Head of caudate nucleus (tissue), 42 donors: ENCODE measurements at regions not wholly inside any gene's neighbourhood (a gene's known extent, or its start where the extent isn't known, plus 50 kb on each side); places are given as distances from the start of the nearest gene placed in this dataset.

Experiments used
- DNase-seq, 42 donors: peaks; one replicate each; pipeline versions ENCODE4 v3.0.0 to v3.0.0-alpha.2; 2020 to 2021; ENCODE audit warnings: mixed read lengths in 7 of 42
- intact Hi-C: fragments of 100-400 bp; cut with DNase I; formaldehyde crosslinking; loops from one replicate; pipeline ENCODE4 v1.15.0; 2022

DNA sequence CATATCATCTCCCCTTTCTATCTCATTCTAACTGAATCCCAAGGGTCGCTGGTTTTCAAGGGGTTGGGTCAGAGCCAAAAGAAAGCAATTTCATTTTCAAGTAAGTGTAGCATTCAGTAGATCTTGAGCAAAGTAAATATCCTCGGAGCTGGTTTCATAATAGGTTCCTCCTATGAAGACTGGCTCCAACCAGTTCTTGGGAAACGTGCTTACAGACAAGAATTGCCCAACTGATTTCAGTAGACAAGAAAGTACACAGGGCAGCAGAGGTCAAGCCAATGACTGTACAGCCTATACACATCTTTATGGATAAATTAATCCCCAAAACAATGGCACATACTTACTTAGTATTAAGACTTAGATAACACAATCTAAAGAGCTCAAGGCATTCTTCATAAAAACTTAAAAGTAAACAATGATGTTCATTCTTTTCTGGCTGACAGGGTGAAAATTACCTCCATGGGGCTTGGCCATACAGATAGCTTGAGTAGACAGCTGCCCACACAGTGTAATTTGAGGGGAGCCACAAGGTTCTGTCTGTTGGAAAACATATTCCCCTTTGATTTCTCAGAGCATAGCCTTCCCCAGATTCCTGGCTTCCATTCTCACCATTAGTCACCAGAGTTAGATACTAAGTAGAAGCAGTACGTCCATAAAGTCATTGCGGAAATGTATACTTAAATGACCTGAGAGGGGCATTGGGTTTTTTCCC is 163.9 kb downstream of the ARRDC3 start:
- peak in 6 of 42 donors; percentile 5 to 37 (median 14) for DNase-seq
- intact Hi-C loops, result no loop called here

DNA sequence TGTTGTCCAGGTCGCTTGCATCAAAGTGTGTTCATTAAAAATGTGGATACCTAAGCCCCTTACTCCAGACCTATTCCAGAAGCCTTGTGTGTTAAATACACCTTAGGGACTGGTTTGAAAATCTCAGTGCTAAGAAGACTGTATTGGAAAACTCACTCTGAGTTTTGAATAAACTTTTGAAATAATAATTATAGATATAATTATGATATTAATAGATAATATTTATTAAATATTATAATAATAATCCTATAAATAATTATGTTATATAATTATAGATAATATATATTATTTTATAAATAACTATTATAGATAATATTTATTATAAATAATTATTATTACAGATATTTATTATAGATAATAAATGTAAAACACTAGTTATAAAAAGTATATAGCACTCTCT is 165.3 kb downstream of the ARRDC3 start:
- DNase-seq, result no peak
- intact Hi-C loops, result no loop called here

DNA sequence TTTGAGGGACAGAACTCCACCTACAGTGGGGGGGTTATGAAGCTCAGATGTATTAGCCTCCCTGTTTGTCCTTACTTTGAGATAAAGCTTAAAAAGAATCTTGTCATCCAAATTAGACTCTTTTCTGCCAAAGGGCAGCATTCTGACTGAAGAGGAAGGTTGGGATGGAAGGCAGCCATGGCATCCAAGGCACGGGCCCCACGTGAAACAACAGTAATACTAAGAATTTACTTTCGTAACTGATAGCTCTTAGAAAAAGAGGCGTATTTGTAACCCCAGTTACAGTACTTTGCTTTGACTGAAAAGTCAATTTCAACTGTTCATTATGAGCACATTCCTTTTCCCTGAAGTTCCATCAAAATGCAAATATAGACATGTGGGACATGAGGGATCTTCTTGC is 168.5 kb downstream of the ARRDC3 start:
- intact Hi-C loops, result no loop called here
- DNase-seq, result no peak
